OCI-LY3 (cell line): ENCODE measurements at regions not wholly inside any gene's neighbourhood (a gene's known extent, or its start where the extent isn't known, plus 50 kb on each side); places are given as distances from the start of the nearest gene placed in this dataset.

Experiments used
- EZH2phosphoT487 ChIP-seq: fragments of 200-600 bp; shearing (Covaris generic); IDR thresholded peaks from 2 replicates; pipeline ENCODE4 v1.6.1; 2018; ENCODE audit warnings: antibody characterized with exemption, mixed run types, low read depth
- TF ChIP-seq, protein P1 (sequence below): fragments of 200-600, 300-600 bp; sonication (generic); IDR thresholded peaks from 2 replicates; pipeline ENCODE4 v1.5.1; 2014; ENCODE audit warnings: antibody characterized with exemption, low read length, low read depth

DNA sequence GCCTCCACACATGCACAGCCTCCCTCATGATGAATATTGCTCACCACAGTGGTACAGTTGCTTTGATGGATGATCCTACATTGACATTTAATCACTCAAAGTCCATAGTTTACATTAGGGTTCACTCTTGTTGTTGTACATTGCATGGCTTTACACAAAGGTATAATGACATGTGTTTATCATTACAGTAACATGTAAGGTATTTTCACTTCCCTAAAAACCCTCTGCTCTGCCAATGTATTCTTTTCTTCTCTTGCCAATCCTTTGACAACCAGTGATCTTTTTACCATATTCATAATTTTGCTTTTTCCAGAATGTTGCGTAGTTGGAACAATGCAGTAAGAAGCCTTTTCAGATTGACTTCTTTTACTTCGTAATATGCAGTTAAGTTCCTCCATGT, 166.6 kb upstream of the KHDRBS2 start:
- TF ChIP-seq, protein P1, sequence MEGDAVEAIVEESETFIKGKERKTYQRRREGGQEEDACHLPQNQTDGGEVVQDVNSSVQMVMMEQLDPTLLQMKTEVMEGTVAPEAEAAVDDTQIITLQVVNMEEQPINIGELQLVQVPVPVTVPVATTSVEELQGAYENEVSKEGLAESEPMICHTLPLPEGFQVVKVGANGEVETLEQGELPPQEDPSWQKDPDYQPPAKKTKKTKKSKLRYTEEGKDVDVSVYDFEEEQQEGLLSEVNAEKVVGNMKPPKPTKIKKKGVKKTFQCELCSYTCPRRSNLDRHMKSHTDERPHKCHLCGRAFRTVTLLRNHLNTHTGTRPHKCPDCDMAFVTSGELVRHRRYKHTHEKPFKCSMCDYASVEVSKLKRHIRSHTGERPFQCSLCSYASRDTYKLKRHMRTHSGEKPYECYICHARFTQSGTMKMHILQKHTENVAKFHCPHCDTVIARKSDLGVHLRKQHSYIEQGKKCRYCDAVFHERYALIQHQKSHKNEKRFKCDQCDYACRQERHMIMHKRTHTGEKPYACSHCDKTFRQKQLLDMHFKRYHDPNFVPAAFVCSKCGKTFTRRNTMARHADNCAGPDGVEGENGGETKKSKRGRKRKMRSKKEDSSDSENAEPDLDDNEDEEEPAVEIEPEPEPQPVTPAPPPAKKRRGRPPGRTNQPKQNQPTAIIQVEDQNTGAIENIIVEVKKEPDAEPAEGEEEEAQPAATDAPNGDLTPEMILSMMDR: no peak
- TF ChIP-seq EZH2phosphoT487: no peak
